Ishikawa (cell line): ENCODE measurements at regions not wholly inside any gene's neighbourhood (a gene's known extent, or its start where the extent isn't known, plus 50 kb on each side); places are given as distances from the start of the nearest gene placed in this dataset.

Source experiments
- CEBPB ChIP-seq: IDR thresholded peaks from 2 replicates; pipeline ENCODE4 v1.6.1; 2012
- CREB1 ChIP-seq: IDR thresholded peaks from 2 replicates; pipeline ENCODE4 v1.6.1; 2012; ENCODE audit warnings: low read depth
- EGR1 ChIP-seq: IDR thresholded peaks from 2 replicates; pipeline ENCODE4 v1.6.1; 2012
- EP300 ChIP-seq: IDR thresholded peaks from 2 replicates; pipeline ENCODE4 v1.6.1; 2012; ENCODE audit warnings: borderline replicate concordance
- FOXM1 ChIP-seq: IDR thresholded peaks from 2 replicates; pipeline ENCODE4 v1.6.1; 2012; ENCODE audit warnings: low read depth, borderline replicate concordance
- MAX ChIP-seq: IDR thresholded peaks from 2 replicates; pipeline ENCODE4 v1.6.1; 2012
- NFIC ChIP-seq: IDR thresholded peaks from 2 replicates; pipeline ENCODE4 v1.6.1; 2012
- RAD21 ChIP-seq: IDR thresholded peaks from 2 replicates; pipeline ENCODE4 v1.6.1; 2012; ENCODE audit warnings: low read depth
- REST ChIP-seq: IDR thresholded peaks from 2 replicates; pipeline ENCODE4 v1.6.1; 2012; ENCODE audit warnings: low read depth, mild to moderate bottlenecking
- TAF1 ChIP-seq: IDR thresholded peaks from 2 replicates; pipeline ENCODE4 v1.6.1; 2012; ENCODE audit warnings: low read depth, mild to moderate bottlenecking
- TCF12 ChIP-seq: IDR thresholded peaks from 2 replicates; pipeline ENCODE4 v1.6.1; 2012; ENCODE audit warnings: low read depth
- TEAD4 ChIP-seq: IDR thresholded peaks from 2 replicates; pipeline ENCODE4 v1.6.1; 2012
- YY1 ChIP-seq: IDR thresholded peaks from 2 replicates; pipeline ENCODE4 v1.6.1; 2012; ENCODE audit warnings: low read depth
- ZBTB7A ChIP-seq: IDR thresholded peaks from 2 replicates; pipeline ENCODE4 v1.6.1; 2012; ENCODE audit warnings: low read depth
- TF ChIP-seq, protein P1 (sequence below): IDR thresholded peaks from 2 replicates; pipeline ENCODE4 v1.6.1; 2012

DNA sequence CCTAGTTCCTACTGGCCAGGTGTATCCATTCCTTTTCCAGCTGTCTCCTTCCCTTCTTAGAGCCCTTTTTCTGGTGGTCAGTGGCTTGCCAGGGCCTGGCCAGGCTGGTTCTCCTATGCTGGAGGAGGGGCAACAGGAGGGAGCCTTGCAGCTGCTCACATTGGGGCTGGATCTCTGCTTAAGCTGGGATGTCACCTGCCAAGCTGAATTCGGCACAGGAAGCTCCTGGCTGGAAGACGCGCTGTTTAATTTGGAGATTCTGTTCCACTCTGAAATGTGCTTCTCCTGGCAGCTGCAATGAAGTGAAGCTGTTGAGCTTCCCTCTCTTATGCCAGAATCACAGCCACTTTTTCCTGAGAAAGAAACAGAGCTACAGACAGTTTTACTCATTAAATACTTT, 56.0 kb upstream of the POU3F1 start:
- TF ChIP-seq NFIC: no peak
- TF ChIP-seq TCF12: no peak
- no peak for TF ChIP-seq EGR1
- no peak for TF ChIP-seq RAD21
- no peak for TF ChIP-seq REST
- no peak for TF ChIP-seq MAX
- no peak for TF ChIP-seq CREB1
- TF ChIP-seq, protein P1, sequence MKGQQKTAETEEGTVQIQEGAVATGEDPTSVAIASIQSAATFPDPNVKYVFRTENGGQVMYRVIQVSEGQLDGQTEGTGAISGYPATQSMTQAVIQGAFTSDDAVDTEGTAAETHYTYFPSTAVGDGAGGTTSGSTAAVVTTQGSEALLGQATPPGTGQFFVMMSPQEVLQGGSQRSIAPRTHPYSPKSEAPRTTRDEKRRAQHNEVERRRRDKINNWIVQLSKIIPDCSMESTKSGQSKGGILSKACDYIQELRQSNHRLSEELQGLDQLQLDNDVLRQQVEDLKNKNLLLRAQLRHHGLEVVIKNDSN: no peak
- TF ChIP-seq EP300: no peak
- no peak for TF ChIP-seq FOXM1
- no peak for TF ChIP-seq ZBTB7A
- no peak for TF ChIP-seq TEAD4
- no peak for TF ChIP-seq YY1
- TF ChIP-seq CEBPB: no peak
- no peak for TF ChIP-seq TAF1

DNA sequence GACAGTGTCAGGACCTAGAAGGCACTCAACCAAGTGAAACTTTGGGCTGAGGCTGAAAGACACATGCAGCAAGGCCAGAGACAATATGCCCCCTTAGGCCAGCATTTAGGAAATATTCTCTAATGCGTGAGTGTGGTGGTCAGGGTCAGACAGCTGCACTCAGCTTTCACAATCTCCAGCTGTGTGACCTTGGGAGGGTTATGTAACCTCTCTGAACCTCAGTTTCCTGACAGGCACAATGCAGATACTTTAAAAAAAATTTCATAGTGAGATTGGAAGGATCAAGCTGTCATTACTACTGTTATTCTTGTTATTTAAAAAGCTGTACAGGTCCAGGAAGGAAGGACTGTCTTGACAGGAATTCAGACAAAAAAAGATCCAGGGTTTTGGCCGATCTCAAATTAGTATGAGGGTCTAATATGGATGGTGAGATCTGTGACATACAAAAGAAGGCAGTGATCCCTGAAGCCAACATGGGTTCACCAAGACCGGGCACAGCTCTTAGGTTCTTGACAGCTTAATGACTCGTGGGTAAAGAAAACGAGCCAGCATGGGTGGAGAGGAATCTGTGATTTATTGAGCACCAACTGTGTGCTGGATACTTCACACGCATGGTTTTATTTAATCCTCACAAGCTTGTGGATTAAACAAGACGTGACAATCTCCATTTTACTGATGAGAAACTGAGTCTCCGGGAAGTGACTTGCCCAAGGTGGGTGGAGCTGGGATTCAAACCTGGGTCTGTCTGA, 54.6 kb upstream of the POU3F1 start:
- no peak for TF ChIP-seq TEAD4
- TF ChIP-seq CREB1: no peak
- no peak for TF ChIP-seq EGR1

GRCh38 chr1:38098101-38098847, 51.7 kb upstream of the POU3F1 start:
- TF ChIP-seq CEBPB: no peak
- no peak for TF ChIP-seq EGR1
- no peak for TF ChIP-seq RAD21
- TF ChIP-seq, protein P1: no peak
- no peak for TF ChIP-seq MAX
- TF ChIP-seq CREB1: no peak
- TF ChIP-seq TEAD4: no peak
- no peak for TF ChIP-seq FOXM1
- TF ChIP-seq NFIC: no peak
- no peak for TF ChIP-seq ZBTB7A
- no peak for TF ChIP-seq TCF12
- no peak for TF ChIP-seq REST
- TF ChIP-seq TAF1: no peak
- TF ChIP-seq EP300: no peak
- no peak for TF ChIP-seq YY1

- no peak for TF ChIP-seq YY1
- TF ChIP-seq CEBPB: no peak
- TF ChIP-seq MAX: no peak
- no peak for TF ChIP-seq NFIC
- TF ChIP-seq, protein P1: no peak
- no peak for TF ChIP-seq ZBTB7A
- TF ChIP-seq FOXM1: no peak
- TF ChIP-seq TEAD4: no peak
- no peak for TF ChIP-seq REST
- TF ChIP-seq TCF12: no peak
- no peak for TF ChIP-seq EGR1
- TF ChIP-seq CREB1: no peak
- no peak for TF ChIP-seq RAD21
These were observed 50.8 kb upstream of the POU3F1 start for GRCh38 chr1:38097284-38097898.
